Endothelial cell of umbilical vein (primary cell): ENCODE measurements at regions not wholly inside any gene's neighbourhood (a gene's known extent, or its start where the extent isn't known, plus 50 kb on each side); places are given as distances from the start of the nearest gene placed in this dataset.
A peak's percentile ranks its signal among the peaks of the same experiment; 100 is the strongest.

Source experiments
- BruUV-seq: library from RNA; stranded (reverse); fragments of 400-500 nt; replicated peaks from 2 replicates; lab custom pipeline; 2021; lab: Mats Ljungman, UMichigan
- CTCF ChIA-PET: fragments of 300-600, 350-600 bp; sonication (Branson Sonifier 250); formaldehyde crosslinking; loops from one replicate; lab custom pipeline; 2021; ENCODE audit warnings: antibody characterized with exemption, inconsistent platforms; lab: Charles Lee
- POLR2A ChIA-PET: fragments of 300-600, 350-600 bp; sonication (Branson Sonifier 250); formaldehyde crosslinking; loops from one replicate; lab custom pipeline; 2021; ENCODE audit warnings: antibody characterized with exemption, inconsistent platforms; lab: Charles Lee
- DNase-seq: peaks from one replicate; pipeline ENCODE4 v3.0.0-alpha.2; 2011; ENCODE audit warnings: low read depth, low spot score
- FAIRE-seq: peaks from 2 replicates; lab custom pipeline; 2011; peaks lifted over from hg19 to GRCh38; lab: Jason Lieb, UNC
- H2AFZ ChIP-seq: 2 replicates; pipeline ENCODE4 v1.6.0; 2012; ENCODE audit warnings: low read depth, low read length, control low read depth, inconsistent platforms
- H3K27ac ChIP-seq: 2 replicates; pipeline ENCODE4 v1.5.1; 2011; ENCODE audit warnings: low read depth, mild to moderate bottlenecking, control low read depth, low read length, moderate library complexity; ENCODE audit not compliant: insufficient read depth
- H3K27me3 ChIP-seq, 2 experiments: 2 replicates each; pipeline versions ENCODE4 v1.6.0 to v1.6.1; 2011; ENCODE audit warnings: low read length in 2 of 2, mixed read lengths in 1 of 2; ENCODE audit not compliant: control insufficient read depth in 2 of 2, insufficient read depth in 2 of 2
- H3K36me3 ChIP-seq, 2 experiments: 2 replicates in 1 of 2; 3 replicates in 1 of 2; pipeline ENCODE4 v1.5.1; 2011; ENCODE audit warnings: low read length in 2 of 2, mild to moderate bottlenecking in 1 of 2, moderate library complexity in 1 of 2; ENCODE audit not compliant: control insufficient read depth in 2 of 2, insufficient read depth in 2 of 2; ENCODE audit errors: extremely low read depth in 1 of 2
- H3K4me1 ChIP-seq: 3 replicates; pipeline ENCODE4 v1.5.1; 2011; ENCODE audit warnings: mild to moderate bottlenecking, low read length; ENCODE audit not compliant: control insufficient read depth, insufficient read depth; ENCODE audit errors: extremely low read depth
- H3K4me2 ChIP-seq: 2 replicates; pipeline ENCODE4 v1.6.1; 2011; ENCODE audit warnings: low read length, control low read depth, mixed read lengths; ENCODE audit not compliant: insufficient read depth
- H3K4me3 ChIP-seq, 3 experiments: fragments of 200-600 bp in 1 of 3; sonication (generic), shearing (Covaris generic) in 1 of 3; replicated peaks in 1 of 3; 2 replicates each; pipeline ENCODE4 v1.5.1; 2011 to 2016; ENCODE audit warnings: control low read depth in 3 of 3, low read length in 3 of 3, mild to moderate bottlenecking in 2 of 3, inconsistent platforms in 1 of 3, low read depth in 1 of 3, moderate library complexity in 1 of 3; ENCODE audit not compliant: insufficient read depth in 1 of 3
- H3K79me2 ChIP-seq: 2 replicates; pipeline ENCODE4 v1.6.0; 2012; ENCODE audit warnings: low read length, inconsistent platforms; ENCODE audit not compliant: control insufficient read depth, insufficient read depth
- H3K9ac ChIP-seq: replicated peaks from 2 replicates; pipeline ENCODE3; 2011; ENCODE audit warnings: low read length, control low read depth; ENCODE audit not compliant: insufficient read depth; ENCODE audit errors: extremely low read depth
- H3K9me1 ChIP-seq: replicated peaks from 3 replicates; pipeline ENCODE4 v1.6.0; 2011; ENCODE audit warnings: mild to moderate bottlenecking, low read length; ENCODE audit not compliant: control insufficient read depth, insufficient read depth; ENCODE audit errors: extremely low read depth
- H3K9me3 ChIP-seq: replicated peaks from 2 replicates; pipeline ENCODE4 v1.5.1; 2012; ENCODE audit warnings: low read length, inconsistent platforms; ENCODE audit not compliant: control insufficient read depth, insufficient read depth
- H4K20me1 ChIP-seq: replicated peaks from 2 replicates; pipeline ENCODE3; 2011; ENCODE audit warnings: mild to moderate bottlenecking, low read length; ENCODE audit not compliant: control insufficient read depth, insufficient read depth; ENCODE audit errors: extremely low read depth
- EZH2 ChIP-seq: IDR thresholded peaks from 2 replicates; pipeline ENCODE4 v1.6.1; 2012; ENCODE audit warnings: borderline replicate concordance, low read depth, mild to moderate bottlenecking, moderate library complexity, low read length, inconsistent platforms; ENCODE audit not compliant: severe bottlenecking
- FOS ChIP-seq: IDR thresholded peaks from 2 replicates; pipeline ENCODE4 v1.6.1; 2011; ENCODE audit warnings: mild to moderate bottlenecking, low read length, moderate library complexity, borderline replicate concordance; ENCODE audit not compliant: insufficient read depth
- GATA2 ChIP-seq: IDR thresholded peaks from 2 replicates; pipeline ENCODE4 v1.7.0; 2011; ENCODE audit warnings: low read depth, mild to moderate bottlenecking, moderate library complexity, mixed read lengths, low read length; ENCODE audit not compliant: insufficient read length, insufficient read depth
- JUN ChIP-seq: IDR thresholded peaks from 2 replicates; pipeline ENCODE4 v1.6.1; 2011; ENCODE audit warnings: borderline replicate concordance, low read depth; ENCODE audit not compliant: insufficient read length, insufficient read depth
- MAX ChIP-seq: IDR thresholded peaks from 2 replicates; pipeline ENCODE4 v1.6.1; 2011; ENCODE audit not compliant: insufficient read depth, insufficient read length
- MYC ChIP-seq: IDR thresholded peaks from one replicate; pipeline ENCODE4 v1.6.1; 2011; ENCODE audit warnings: mild to moderate bottlenecking, low read depth, low read length
- POLR2A ChIP-seq: IDR thresholded peaks from 2 replicates; pipeline ENCODE4 v1.6.1; 2012; ENCODE audit warnings: low read depth, mild to moderate bottlenecking, control low read depth, low read length
- POLR2AphosphoS5 ChIP-seq: IDR thresholded peaks from 2 replicates; pipeline ENCODE4 v1.6.1; 2012; ENCODE audit warnings: low read depth, mild to moderate bottlenecking, control low read depth, low read length, moderate library complexity; ENCODE audit not compliant: insufficient read depth
- dilution Hi-C: fragments of 300-500 bp; cut with MboI; formaldehyde crosslinking; loops from one replicate; pipeline ENCODE4 v1.15.0; 2019; ENCODE audit warnings: low sequenced_read_pairs; ENCODE audit not compliant: extremely low pct_ligation_motif_present
- intact Hi-C: fragments of 100-400 bp; cut with micrococcal nuclease; formaldehyde crosslinking; loops from one replicate; pipeline ENCODE4 v1.10.0; 2022
- TF ChIP-seq, protein P1 (sequence below), 2 donors: IDR thresholded peaks; 1 replicate in 1 of 2; 2 replicates in 1 of 2; pipeline ENCODE4 v1.5.1; 2011; ENCODE audit warnings: low read length in 2 of 2, mild to moderate bottlenecking in 2 of 2, moderate library complexity in 2 of 2, control low read depth in 1 of 2, inconsistent platforms in 1 of 2, low read depth in 1 of 2; ENCODE audit not compliant: insufficient read depth in 1 of 2; ENCODE audit errors: extremely low read depth in 1 of 2

- H2AFZ ChIP-seq = no peak overlapping the region
- no peak for FAIRE-seq
- TF ChIP-seq, protein P1, sequence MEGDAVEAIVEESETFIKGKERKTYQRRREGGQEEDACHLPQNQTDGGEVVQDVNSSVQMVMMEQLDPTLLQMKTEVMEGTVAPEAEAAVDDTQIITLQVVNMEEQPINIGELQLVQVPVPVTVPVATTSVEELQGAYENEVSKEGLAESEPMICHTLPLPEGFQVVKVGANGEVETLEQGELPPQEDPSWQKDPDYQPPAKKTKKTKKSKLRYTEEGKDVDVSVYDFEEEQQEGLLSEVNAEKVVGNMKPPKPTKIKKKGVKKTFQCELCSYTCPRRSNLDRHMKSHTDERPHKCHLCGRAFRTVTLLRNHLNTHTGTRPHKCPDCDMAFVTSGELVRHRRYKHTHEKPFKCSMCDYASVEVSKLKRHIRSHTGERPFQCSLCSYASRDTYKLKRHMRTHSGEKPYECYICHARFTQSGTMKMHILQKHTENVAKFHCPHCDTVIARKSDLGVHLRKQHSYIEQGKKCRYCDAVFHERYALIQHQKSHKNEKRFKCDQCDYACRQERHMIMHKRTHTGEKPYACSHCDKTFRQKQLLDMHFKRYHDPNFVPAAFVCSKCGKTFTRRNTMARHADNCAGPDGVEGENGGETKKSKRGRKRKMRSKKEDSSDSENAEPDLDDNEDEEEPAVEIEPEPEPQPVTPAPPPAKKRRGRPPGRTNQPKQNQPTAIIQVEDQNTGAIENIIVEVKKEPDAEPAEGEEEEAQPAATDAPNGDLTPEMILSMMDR (IDR thresholded peaks at IDR 0.05; ENCODE audit: extremely low read depth in 1 of 2, insufficient read depth in 1 of 2, low read depth in 1 of 2, low read length in 2 of 2) = no peak
- TF ChIP-seq EZH2 (no peak), GATA2 (no peak), POLR2AphosphoS5 (no peak)
- no peak overlapping the region for H3K27ac ChIP-seq
- no peak overlapping the region for H3K4me2 ChIP-seq
- dilution Hi-C loops = no loop called here
- H3K9me3 ChIP-seq = no peaks in the 10 kb centered on the region
- H3K36me3 ChIP-seq = no peaks in the 10 kb centered on the region
- H3K9me1 ChIP-seq = no peaks in the 10 kb centered on the region
- H3K9ac ChIP-seq = no peak overlapping the region
- H3K4me3 ChIP-seq = no peak overlapping the region
- BruUV-seq = no TSS peak
- H3K4me1 ChIP-seq = no peaks in the 10 kb centered on the region
- DNase-seq = no peak
- CTCF ChIA-PET = no interaction called here
- intact Hi-C loops = no loop called here
- no peaks in the 10 kb centered on the region for H4K20me1 ChIP-seq
- POLR2A ChIA-PET = no interaction called here
- no peaks in the 10 kb centered on the region for H3K27me3 ChIP-seq
- H3K79me2 ChIP-seq = no peaks in the 10 kb centered on the region
These were observed 421.9 kb upstream of the FTMT start for GRCh38 chr5:121429761-121430160.

- no peaks in the 10 kb centered on the region for H3K9me1 ChIP-seq
- peak overlapping the region; percentile 57 for H2AFZ ChIP-seq
- H3K27ac ChIP-seq = no peak overlapping the region
- H4K20me1 ChIP-seq = no peaks in the 10 kb centered on the region
- no peaks in the 10 kb centered on the region for H3K9me3 ChIP-seq
- H3K27me3 ChIP-seq = no peaks in the 10 kb centered on the region
- FAIRE-seq (no peak), DNase-seq (no peak)
- H3K4me1 ChIP-seq = no peaks in the 10 kb centered on the region
- H3K36me3 ChIP-seq = no peaks in the 10 kb centered on the region
- no peak overlapping the region for H3K9ac ChIP-seq
- dilution Hi-C loops = no loop called here
- intact Hi-C loops = no loop called here
- BruUV-seq = no TSS peak
- no peak for TF ChIP-seq GATA2
- TF ChIP-seq MYC = no peak
- TF ChIP-seq POLR2AphosphoS5 = no peak
- TF ChIP-seq FOS = no peak
- TF ChIP-seq, protein P1 (IDR thresholded peaks at IDR 0.05; ENCODE audit: extremely low read depth in 1 of 2, insufficient read depth in 1 of 2, low read depth in 1 of 2, low read length in 2 of 2) = no peak
- no peak for TF ChIP-seq POLR2A
- TF ChIP-seq MAX = no peak
- TF ChIP-seq JUN = no peak
- no peak for TF ChIP-seq EZH2
- no peaks in the 10 kb centered on the region for H3K79me2 ChIP-seq
- H3K4me2 ChIP-seq = no peak overlapping the region
- POLR2A ChIA-PET = no interaction called here
- H3K4me3 ChIP-seq = no peak overlapping the region
- CTCF ChIA-PET = no interaction called here
These were observed 421.1 kb upstream of the FTMT start for GRCh38 chr5:121430538-121430937.
